Transverse colon (tissue), 4 donors: ENCODE measurements at regions not wholly inside any gene's neighbourhood (a gene's known extent, or its start where the extent isn't known, plus 50 kb on each side); places are given as distances from the start of the nearest gene placed in this dataset.

Experiments used
- DNase-seq: peaks from one replicate; pipeline ENCODE4 v3.0.0-alpha.2; 2019
- H3K27ac ChIP-seq, 4 donors: fragments of 200-600 bp; sonication (generic); 2 replicates each; pipeline ENCODE4 v1.5.1; 2016 to 2018; ENCODE audit warnings: inconsistent platforms in 4 of 4
- H3K27me3 ChIP-seq: fragments of 200-600 bp; sonication (generic); 2 replicates; pipeline ENCODE4 v1.5.1; 2017; ENCODE audit warnings: inconsistent platforms
- H3K36me3 ChIP-seq, 4 donors: fragments of 200-600 bp; sonication (generic); 2 replicates each; pipeline ENCODE4 v1.5.1; 2017 to 2019; ENCODE audit warnings: inconsistent platforms in 4 of 4
- H3K4me1 ChIP-seq, 4 donors: fragments of 200-600 bp; sonication (generic); 2 replicates each; pipeline ENCODE4 v1.5.1; 2017 to 2020; ENCODE audit warnings: inconsistent platforms in 4 of 4
- H3K4me3 ChIP-seq, 4 donors: fragments of 200-600 bp; sonication (generic); 1 replicate in 1 of 4; 2 replicates in 3 of 4; pipeline versions ENCODE4 v1.5.1 to v1.6.1; 2017 to 2019; ENCODE audit warnings: inconsistent platforms in 4 of 4
- H3K9me3 ChIP-seq, 2 donors: fragments of 200-600 bp; sonication (generic); 2 replicates each; pipeline ENCODE4 v1.5.1; 2017 to 2019; ENCODE audit warnings: inconsistent platforms in 2 of 2
- EP300 ChIP-seq: sonication (generic); formaldehyde crosslinking; IDR thresholded peaks from one replicate; pipeline ENCODE4 v1.6.1; 2017; ENCODE audit warnings: antibody characterized with exemption, low read depth
- POLR2A ChIP-seq: fragments of 450-650 bp; IDR thresholded peaks from one replicate; pipeline ENCODE4 v1.6.1; 2016; ENCODE audit warnings: antibody characterized with exemption, mild to moderate bottlenecking, moderate library complexity
- POLR2AphosphoS5 ChIP-seq, 3 donors: sonication (generic); formaldehyde crosslinking; IDR thresholded peaks; one replicate each; pipeline ENCODE4 v1.6.1; 2016; ENCODE audit warnings: antibody characterized with exemption in 3 of 3
- WGBS, 2 donors: methylation state at CpG; one replicate each; pipeline ENCODE4 v1.1.5; 2018; ENCODE audit warnings: low coverage in 1 of 2; 5-methylcytosine and 5-hydroxymethylcytosine counted together
- in situ Hi-C, 4 donors: fragments of 200-750 bp; cut with MboI; loops; one replicate each; pipeline versions ENCODE4 v1.15.0 to v1.15.1; 2017; ENCODE audit warnings: low sequenced_read_pairs in 3 of 4, low pct_ligation_motif_present in 1 of 4, low pct_unique_long_range_greater_than_20kb in 1 of 4
- intact Hi-C: fragments of 100-400 bp; cut with DNase I; formaldehyde crosslinking; loops from one replicate; pipeline ENCODE4 v1.15.1; 2023; ENCODE audit warnings: low total_unique reads
- TF ChIP-seq, protein P1 (sequence below), 5 experiments: fragments of 200-600 bp in 3 of 5; fragments of 450-650 bp in 2 of 5; sonication (generic) in 3 of 5; IDR thresholded peaks; 1 replicate in 2 of 5; 2 replicates in 3 of 5; pipeline ENCODE4 v1.5.1; 2016 to 2017; ENCODE audit warnings: antibody characterized with exemption in 5 of 5, inconsistent platforms in 3 of 5, mild to moderate bottlenecking in 2 of 5, moderate library complexity in 1 of 5

GRCh38 chr20:39170896-39171463, 208.8 kb downstream of the DHX35 start:
- H3K4me3 ChIP-seq, result no peak overlapping the region
- in situ Hi-C loops, result no loop called here
- H3K27me3 ChIP-seq, result no peaks in the 10 kb centered on the region
- H3K36me3 ChIP-seq, result no peaks in the 10 kb centered on the region
- intact Hi-C loops, result no loop called here
- H3K4me1 ChIP-seq, result no peaks in the 10 kb centered on the region
- WGBS, 2 donors, result 78% methylated on average over 2 of the region's 2 CpGs; no CpG with 5 or more reads in 1 of the 2 donors
- H3K27ac ChIP-seq, result no peak overlapping the region
- no peak for TF ChIP-seq POLR2AphosphoS5 (IDR thresholded peaks at IDR 0.05)
- TF ChIP-seq, protein P1, sequence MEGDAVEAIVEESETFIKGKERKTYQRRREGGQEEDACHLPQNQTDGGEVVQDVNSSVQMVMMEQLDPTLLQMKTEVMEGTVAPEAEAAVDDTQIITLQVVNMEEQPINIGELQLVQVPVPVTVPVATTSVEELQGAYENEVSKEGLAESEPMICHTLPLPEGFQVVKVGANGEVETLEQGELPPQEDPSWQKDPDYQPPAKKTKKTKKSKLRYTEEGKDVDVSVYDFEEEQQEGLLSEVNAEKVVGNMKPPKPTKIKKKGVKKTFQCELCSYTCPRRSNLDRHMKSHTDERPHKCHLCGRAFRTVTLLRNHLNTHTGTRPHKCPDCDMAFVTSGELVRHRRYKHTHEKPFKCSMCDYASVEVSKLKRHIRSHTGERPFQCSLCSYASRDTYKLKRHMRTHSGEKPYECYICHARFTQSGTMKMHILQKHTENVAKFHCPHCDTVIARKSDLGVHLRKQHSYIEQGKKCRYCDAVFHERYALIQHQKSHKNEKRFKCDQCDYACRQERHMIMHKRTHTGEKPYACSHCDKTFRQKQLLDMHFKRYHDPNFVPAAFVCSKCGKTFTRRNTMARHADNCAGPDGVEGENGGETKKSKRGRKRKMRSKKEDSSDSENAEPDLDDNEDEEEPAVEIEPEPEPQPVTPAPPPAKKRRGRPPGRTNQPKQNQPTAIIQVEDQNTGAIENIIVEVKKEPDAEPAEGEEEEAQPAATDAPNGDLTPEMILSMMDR (IDR thresholded peaks at IDR 0.05), result no peak
- TF ChIP-seq EP300, result no peak
- no peak for TF ChIP-seq POLR2A
- H3K9me3 ChIP-seq, result no peaks in the 10 kb centered on the region
- DNase-seq, result no peak

GRCh38 chr20:39165099-39165498, 203.0 kb downstream of the DHX35 start:
- no peak overlapping the region for H3K27ac ChIP-seq
- in situ Hi-C loops (no loop called here), intact Hi-C loops (no loop called here)
- WGBS, 2 donors, result 82 to 84% methylated on average over 2 to 6 of the region's 6 CpGs
- H3K36me3 ChIP-seq, result no peaks in the 10 kb centered on the region
- no peaks in the 10 kb centered on the region for H3K27me3 ChIP-seq
- no peaks in the 10 kb centered on the region for H3K4me1 ChIP-seq
- TF ChIP-seq POLR2A (no peak), EP300 (no peak), POLR2AphosphoS5 (IDR thresholded peaks at IDR 0.05) (no peak)
- TF ChIP-seq, protein P1 (IDR thresholded peaks at IDR 0.05), result no peak
- H3K9me3 ChIP-seq, result no peaks in the 10 kb centered on the region
- DNase-seq, result no peak
- no peak overlapping the region for H3K4me3 ChIP-seq

DNA sequence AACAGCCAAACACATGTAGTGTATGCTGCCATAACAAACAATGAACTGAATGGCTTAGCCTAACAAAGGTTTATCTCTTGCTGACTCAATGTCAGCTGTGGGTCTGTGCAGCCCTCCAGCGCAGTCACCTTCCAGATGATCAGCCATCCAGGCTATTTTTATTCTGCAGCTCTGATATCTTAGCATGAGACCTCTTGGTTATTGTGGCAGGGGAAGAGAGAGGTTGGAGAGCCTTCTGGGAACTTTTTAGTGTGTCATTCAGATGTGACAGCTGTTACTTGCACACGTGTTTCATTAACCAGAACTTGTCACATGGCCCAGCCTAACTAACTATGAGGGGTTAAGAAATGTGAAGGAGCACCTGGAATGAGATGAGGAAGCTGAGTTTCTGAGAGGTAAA, 202.5 kb downstream of the DHX35 start:
- whole genome bisulfite sequencing, 2 donors, result 47 to 67% methylated on average over 1 to 2 of the region's 2 CpGs
- Histone ChIP-seq H3K36me3 (no peaks in the 10 kb centered on the region), H3K9me3 (no peaks in the 10 kb centered on the region), H3K27me3 (no peaks in the 10 kb centered on the region), H3K27ac (no peak overlapping the region), H3K4me1 (no peaks in the 10 kb centered on the region), H3K4me3 (no peak overlapping the region)
- intact Hi-C loops (no loop called here), in situ Hi-C loops (no loop called here)
- TF ChIP-seq POLR2AphosphoS5 (IDR thresholded peaks at IDR 0.05), result no peak
- no peak for DNase-seq

DNA sequence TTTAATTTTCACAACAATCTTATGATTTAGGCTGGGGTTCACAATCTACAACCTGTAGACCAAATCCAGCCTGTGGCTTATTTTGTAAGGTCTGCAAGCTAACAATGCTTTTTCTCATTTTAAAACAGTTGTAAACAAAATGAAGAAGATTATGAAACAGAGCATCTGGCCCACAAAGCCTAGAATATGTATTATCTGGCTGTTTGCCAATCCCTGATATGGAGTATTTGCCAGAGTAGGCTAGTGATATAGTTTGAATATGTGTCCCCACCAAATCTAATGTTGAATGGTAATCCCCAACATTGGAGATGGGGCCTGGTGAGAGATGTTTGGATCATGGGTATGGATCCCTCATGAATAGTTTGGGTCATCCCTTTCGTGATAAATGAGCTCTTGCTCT, 201.8 kb downstream of the DHX35 start:
- Histone ChIP-seq H3K36me3 (no peaks in the 10 kb centered on the region), H3K27me3 (no peaks in the 10 kb centered on the region), H3K4me3 (no peak overlapping the region), H3K9me3 (no peaks in the 10 kb centered on the region), H3K4me1 (no peaks in the 10 kb centered on the region), H3K27ac (no peak overlapping the region)
- 67 to 80% methylated on average over 1 of the region's 1 CpG for WGBS, 2 donors
- intact Hi-C loops (no loop called here), in situ Hi-C loops (no loop called here)
- DNase-seq, result no peak
- TF ChIP-seq POLR2A (no peak), EP300 (no peak), POLR2AphosphoS5 (IDR thresholded peaks at IDR 0.05) (no peak)
- TF ChIP-seq, protein P1 (IDR thresholded peaks at IDR 0.05), result no peak

DNA sequence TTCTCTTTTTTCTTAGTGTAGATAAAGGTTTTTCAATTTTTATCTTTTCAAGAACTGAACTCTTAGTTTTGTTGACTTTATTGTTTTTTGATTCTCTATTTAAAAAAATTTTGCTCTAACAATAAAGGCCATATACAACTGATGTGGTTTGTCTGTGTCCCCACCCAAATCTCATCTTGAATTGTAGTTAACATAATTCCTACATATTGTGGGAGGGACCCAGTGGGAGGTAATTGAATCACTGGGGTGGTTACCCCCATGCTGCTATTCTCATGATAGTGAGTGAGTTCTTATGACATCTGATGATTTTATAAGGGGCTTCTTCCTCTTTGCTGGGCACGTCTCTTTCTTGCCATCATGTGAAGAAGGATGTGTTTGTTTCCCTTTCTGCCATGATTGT, 199.8 kb downstream of the DHX35 start:
- no peak overlapping the region for H3K4me3 ChIP-seq
- 21 to 33% methylated on average over 1 of the region's 1 CpG for WGBS, 2 donors
- H3K27ac ChIP-seq, result no peak overlapping the region
- no peaks in the 10 kb centered on the region for H3K36me3 ChIP-seq
- no peaks in the 10 kb centered on the region for H3K27me3 ChIP-seq
- H3K9me3 ChIP-seq, result no peaks in the 10 kb centered on the region
- intact Hi-C loops (no loop called here), in situ Hi-C loops (no loop called here)
- H3K4me1 ChIP-seq, result no peaks in the 10 kb centered on the region
- no peak for DNase-seq
- TF ChIP-seq EP300 (no peak), POLR2AphosphoS5 (IDR thresholded peaks at IDR 0.05) (no peak), POLR2A (no peak)
- TF ChIP-seq, protein P1 (IDR thresholded peaks at IDR 0.05), result no peak
